SK-N-SH treated with all-trans-retinoic acid at 6 μM for 48 hours (cell line): ENCODE measurements at regions not wholly inside any gene's neighbourhood (a gene's known extent, or its start where the extent isn't known, plus 50 kb on each side); places are given as distances from the start of the nearest gene placed in this dataset.

Experiments used
- ARNTL ChIP-seq: fragments of 450-650 bp; formaldehyde crosslinking; IDR thresholded peaks from 2 replicates; pipeline ENCODE4 v1.5.0; 2020; ENCODE audit warnings: low read depth, mild to moderate bottlenecking, moderate library complexity, borderline replicate concordance
- CSRNP3 ChIP-seq: fragments of 250-450 bp; sonication (Bioruptor Pico); IDR thresholded peaks from 2 replicates; pipeline ENCODE4 v1.5.1; 2021; ENCODE audit warnings: mild to moderate bottlenecking, moderate library complexity
- OSR1 ChIP-seq: fragments of 250-450 bp; sonication (Bioruptor Pico); IDR thresholded peaks from 2 replicates; pipeline ENCODE4 v1.8.0; 2022; ENCODE audit warnings: moderate library complexity, mild to moderate bottlenecking, inconsistent platforms
- PATZ1 ChIP-seq: fragments of 250-450 bp; sonication (Bioruptor Pico); IDR thresholded peaks from 2 replicates; pipeline ENCODE4 v1.8.0; 2020; ENCODE audit warnings: mild to moderate bottlenecking, moderate library complexity, borderline replicate concordance
- RARB ChIP-seq: fragments of 250-450 bp; sonication (Bioruptor Pico); IDR thresholded peaks from 2 replicates; pipeline ENCODE4 v1.8.0; 2021; ENCODE audit warnings: mild to moderate bottlenecking, moderate library complexity
- TOX ChIP-seq: fragments of 250-450 bp; sonication (Bioruptor Pico); IDR thresholded peaks from 2 replicates; pipeline ENCODE4 v1.8.0; 2021; ENCODE audit warnings: mild to moderate bottlenecking, moderate library complexity, borderline replicate concordance
- ZFP3 ChIP-seq: fragments of 250-450 bp; sonication (Bioruptor Pico); IDR thresholded peaks from 2 replicates; pipeline ENCODE4 v1.5.0; 2020; ENCODE audit warnings: mild to moderate bottlenecking, moderate library complexity
- ZFP30 ChIP-seq: fragments of 450-650 bp; formaldehyde crosslinking; IDR thresholded peaks from 2 replicates; pipeline ENCODE4 v1.5.0; 2022; ENCODE audit warnings: mild to moderate bottlenecking, moderate library complexity
- ZNF565 ChIP-seq: fragments of 450-650 bp; formaldehyde crosslinking; conservative IDR thresholded peaks from 2 replicates; pipeline ENCODE4 v1.5.0; 2020; ENCODE audit warnings: low read depth, mild to moderate bottlenecking, moderate library complexity

- no peak for TF ChIP-seq ARNTL (CRISPR knock-in tag)
- no peak for TF ChIP-seq TOX (CRISPR knock-in tag)
- no peak for TF ChIP-seq OSR1 (CRISPR knock-in tag)
- no peak for TF ChIP-seq ZFP30 (CRISPR knock-in tag)
- TF ChIP-seq ZFP3 = no peak
- no peak for TF ChIP-seq PATZ1 (CRISPR knock-in tag)
- TF ChIP-seq CSRNP3 (CRISPR knock-in tag) = no peak
- no peak for TF ChIP-seq RARB (CRISPR knock-in tag)
- no peak for TF ChIP-seq ZNF565
These were observed 1346.1 kb upstream of the EPHA6 start for GRCh38 chr3:95468331-95468730.
